GM21723 (cell line): ENCODE measurements at regions not wholly inside any gene's neighbourhood (a gene's known extent, or its start where the extent isn't known, plus 50 kb on each side); places are given as distances from the start of the nearest gene placed in this dataset.
"Not testable (repeated sequence)": the region's sequence is repeated elsewhere in the genome, so short reads cannot be mapped to it uniquely, and the experiment has no call there.

ENCODE experiments used
- ATAC-seq: cut with Tn5 transposase; IDR thresholded peaks from one replicate; pipeline ENCODE4 v1.9.1; 2021; ENCODE audit warnings: mild to moderate bottlenecking, moderate library complexity; ENCODE audit not compliant: unreplicated experiment

DNA sequence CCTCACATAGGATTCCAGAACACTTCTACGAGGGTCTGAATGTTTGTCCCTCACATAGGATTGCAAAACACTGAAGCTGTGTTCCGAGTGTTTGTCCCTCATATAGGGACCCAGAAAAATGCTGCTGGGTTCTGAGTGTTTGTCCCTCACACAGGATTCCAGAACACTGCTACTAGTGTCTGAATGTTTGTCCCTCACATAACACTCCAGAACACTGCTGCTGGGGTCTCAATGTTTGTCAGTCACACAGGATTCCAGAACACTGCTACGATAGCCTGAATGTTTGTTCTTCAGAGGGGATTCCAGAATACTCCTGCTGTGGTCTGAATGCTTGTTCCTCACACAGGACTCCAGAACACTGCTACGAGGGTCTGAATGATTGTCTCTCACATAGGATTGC, 218.7 kb downstream of the FOXD4L6 start:
- no peak for ATAC-seq

DNA sequence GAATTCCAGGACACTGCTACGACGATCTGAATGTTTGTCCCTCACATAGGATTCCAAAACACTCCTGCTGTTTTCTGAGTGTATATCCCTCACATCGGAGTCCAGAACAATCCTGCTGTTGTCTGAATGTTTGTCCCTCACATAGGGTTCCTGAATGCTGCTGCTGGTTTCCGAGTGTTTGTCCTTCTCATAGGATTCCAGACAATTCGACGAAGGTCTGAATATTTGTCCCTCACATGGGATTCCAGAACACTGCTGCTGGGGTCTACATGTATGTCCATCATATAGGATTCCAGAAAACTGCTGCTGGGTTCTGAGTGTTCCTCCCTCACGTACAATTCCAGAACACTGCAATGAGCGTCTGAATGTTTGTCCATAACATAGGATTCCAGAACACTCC, 219.4 kb downstream of the FOXD4L6 start:
- not testable (repeated sequence) for ATAC-seq

DNA sequence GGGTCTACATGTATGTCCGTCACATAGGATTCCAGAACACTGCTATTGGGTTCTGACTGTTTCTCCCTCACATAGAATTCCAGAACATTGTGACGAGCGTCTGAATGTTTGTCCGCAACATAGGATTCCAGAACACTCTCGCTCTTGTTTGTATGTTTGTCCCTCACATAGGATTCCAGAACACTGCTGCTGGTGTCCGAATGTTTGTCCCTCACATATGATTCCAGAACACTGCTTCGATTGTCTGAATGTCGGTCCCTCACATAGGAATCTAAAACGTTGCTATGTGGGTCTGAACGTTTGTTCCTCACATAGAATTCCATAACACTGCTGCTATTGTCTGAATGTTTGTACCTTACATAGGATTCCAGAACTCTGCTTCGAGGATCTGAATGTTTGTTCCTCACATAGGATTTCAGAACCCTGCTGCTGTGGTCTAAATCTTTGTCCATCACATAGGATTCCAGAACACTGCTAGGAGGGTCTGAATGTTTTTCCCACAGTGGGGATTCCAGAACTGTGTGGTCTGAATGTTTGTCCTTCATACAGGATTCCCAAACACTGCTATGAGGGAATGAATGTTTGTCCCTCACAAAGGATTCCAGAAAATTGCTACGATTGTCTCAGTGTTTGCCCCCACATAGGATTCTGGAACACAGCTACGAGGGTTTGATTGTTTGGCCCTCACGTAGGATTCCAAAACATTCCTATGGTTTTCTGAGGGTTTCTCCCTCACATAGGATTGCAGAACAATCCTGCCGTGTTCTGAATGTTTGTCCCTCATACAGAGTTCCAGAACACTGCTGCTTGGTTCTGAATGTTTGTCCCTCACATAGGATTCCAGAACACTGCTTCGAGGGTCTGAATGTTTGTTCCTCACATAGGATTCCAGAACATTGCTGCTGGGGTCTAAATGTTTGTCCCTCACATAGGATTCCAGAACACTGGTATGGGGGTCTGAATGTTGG, 220.5 kb downstream of the FOXD4L6 start:
- no peak for ATAC-seq

DNA sequence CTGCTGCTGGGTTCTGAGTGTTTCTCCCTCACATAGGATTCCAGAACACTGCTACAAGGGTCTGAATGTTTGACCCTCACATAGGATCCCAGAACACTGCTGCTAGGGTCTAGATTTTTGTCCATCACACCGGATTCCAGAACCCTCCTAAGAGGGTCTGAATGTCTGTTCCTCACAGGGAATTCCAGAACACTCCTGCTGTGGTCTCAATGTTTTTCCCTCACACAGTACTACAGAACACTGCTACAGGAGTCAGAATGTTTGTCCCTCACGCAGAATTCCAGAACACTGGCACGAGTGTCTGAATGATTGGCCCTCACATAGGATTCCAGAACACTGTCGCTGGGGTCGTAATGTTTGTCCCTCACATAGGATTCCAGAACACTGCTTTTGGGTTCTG, 221.6 kb downstream of the FOXD4L6 start:
- not testable (repeated sequence) for ATAC-seq

DNA sequence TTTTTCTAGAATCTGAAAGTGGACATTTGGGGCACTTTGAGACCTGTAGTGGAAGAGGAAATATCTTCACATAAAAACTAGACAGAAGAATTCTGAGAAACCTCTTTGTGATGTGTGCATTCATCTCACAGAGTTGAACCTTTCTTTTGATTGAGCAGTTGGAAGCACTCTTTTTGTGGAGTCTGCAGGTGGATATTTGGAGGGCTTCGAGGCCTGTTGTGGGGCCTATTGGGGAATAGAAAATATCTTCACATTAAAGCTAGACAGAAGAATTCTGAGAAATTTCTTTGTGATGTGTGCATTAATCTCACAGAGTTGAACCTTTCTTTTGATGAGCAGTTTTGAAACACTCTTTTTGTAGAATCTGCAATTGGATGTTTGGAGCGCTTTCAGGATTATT, 236.2 kb downstream of the FOXD4L6 start:
- not testable (repeated sequence) for ATAC-seq

DNA sequence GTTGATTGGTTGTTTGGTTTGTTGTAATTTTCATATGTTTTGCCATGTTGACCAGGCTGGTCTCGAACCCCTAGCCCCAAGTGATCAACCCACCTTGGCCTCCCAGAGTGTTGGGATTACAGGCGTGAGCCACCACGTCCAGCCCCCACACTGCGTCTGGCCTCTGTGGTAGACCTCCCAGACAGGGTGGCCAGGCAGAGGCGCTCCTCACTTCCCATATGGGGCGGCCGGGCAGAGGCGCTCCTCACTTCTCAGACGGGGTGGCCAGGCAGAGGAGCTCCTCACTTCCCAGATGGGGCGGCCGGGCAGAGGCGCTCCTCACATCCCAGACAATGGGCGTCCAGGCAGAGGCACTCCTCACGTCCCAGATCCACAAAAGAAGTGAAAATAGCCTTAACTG, 242.6 kb downstream of the FOXD4L6 start:
- not testable (repeated sequence) for ATAC-seq

DNA sequence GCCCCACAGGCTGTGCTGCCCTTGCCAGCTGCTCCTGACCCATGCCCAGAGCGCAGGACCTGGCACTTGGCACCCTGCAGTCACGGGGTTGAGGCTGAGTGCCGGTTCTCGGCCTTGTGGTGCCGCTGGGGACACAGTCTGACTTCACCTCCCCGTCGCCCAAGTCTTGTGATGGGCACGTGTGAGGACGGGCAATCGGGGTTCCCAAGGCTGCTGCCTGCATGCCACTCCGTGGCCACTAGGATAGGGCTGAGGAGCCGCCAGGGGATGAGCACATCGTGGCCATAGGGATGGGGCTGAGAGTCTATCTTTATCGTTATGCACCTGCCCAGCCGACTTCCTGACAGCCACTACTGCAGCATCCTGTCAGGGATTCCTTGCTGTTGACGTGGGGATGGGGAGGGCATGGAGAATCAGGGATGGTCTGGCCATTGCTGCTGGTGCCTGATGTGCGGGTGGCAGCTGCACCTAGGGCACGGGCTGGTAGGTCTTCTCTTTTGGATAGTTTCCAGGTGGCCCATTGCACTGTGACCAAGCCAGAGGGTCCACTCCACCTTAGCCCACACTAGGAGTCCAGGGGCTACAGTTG, 243.5 kb downstream of the FOXD4L6 start:
- not testable (repeated sequence) for ATAC-seq

DNA sequence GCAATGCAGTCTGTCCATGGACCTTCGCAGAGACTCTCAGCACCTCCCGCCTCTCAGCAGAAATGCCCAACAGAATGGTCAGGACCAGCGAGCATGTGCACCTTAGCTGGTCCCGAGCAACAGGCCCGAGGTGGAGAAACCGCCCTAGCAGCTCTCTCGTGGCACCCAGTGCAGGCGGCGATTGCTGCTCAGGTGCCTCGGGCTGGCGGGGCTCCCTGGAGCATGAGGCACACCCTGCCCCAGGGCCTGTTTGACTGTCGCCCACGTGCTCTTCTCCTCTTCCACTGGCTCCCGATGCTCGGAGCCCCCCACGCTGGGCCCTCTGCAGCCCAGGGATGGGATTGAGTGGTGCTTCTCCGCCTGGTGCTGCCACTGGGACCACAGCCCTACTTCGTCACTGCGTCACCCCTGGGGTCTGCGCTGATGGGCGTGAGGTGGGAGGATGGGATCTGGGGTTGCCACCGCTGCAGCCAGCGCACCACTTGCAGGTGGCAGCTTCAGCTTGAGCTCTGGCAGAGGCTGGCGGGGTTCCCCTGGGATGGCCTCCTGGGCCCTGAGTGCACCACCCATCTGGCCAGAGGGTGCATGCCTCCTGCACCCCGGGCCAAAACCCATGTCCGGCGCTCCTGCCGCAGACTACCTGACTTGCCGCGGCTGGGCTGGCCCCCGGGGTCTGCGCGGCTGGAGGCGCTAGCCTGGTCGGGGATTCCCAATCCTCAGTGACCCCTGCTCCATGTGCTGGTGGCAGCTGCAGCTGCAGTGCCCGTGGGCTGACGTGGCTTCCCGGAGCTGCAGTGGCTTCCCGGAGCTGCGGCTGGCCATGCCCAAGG, 244.2 kb downstream of the FOXD4L6 start:
- ATAC-seq, result no peak

DNA sequence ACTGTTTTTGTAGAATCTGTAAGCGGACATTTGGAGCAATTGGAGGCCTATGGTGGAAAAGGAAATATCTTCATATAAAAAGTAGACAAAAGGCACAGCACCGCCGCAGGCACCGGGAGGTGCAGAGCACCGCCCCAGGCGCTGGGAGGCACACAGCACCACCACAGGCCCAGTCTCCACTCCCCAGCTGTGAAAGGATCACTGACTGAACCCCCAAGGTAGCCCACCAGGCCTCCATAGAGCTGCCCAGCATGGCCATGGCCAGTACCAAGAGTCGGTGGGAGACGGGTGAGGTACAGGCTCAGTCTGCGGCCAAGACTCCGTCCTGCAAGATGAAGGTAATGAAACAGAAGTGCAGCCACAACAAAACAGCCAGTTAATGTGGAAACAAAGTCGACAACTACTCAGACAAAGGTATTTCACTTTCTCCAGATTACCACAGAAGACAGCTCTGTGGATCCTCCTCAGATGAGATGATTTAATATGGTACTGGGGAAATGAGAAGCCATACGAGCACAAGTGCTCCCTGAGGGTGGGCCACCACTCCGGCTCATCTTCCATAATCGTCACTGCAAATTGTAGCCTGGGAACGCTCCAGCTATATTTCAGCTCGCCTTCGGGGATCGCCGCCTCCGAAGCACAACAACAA, 244.9 kb downstream of the FOXD4L6 start:
- not testable (repeated sequence) for ATAC-seq

DNA sequence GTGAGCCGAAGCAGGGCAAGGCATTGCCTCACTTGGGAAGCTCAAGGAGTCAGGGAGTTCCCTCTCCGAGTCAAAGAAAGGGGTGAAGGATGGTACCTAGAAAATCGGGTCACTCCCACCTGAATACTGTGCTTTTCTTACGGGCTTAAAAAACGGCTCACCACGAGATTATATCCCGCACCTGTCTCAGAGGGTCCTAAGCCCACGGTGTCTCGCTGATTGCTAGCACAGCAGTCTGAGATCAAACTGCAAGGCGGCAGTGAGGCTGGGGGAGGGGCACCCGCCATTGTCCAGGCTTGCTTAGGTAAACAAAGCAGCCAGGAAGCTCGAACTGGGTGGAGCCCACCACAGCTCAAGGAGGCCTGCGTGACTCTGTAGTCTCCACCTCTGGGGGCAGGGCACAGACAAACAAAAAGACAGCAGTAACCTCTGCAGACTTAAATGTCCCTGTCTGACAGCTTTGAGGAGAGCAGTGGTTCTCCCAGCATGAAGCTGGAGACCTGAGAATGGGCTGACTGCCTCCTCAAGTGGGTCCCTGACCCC, 254.7 kb downstream of the FOXD4L6 start:
- not testable (repeated sequence) for ATAC-seq

DNA sequence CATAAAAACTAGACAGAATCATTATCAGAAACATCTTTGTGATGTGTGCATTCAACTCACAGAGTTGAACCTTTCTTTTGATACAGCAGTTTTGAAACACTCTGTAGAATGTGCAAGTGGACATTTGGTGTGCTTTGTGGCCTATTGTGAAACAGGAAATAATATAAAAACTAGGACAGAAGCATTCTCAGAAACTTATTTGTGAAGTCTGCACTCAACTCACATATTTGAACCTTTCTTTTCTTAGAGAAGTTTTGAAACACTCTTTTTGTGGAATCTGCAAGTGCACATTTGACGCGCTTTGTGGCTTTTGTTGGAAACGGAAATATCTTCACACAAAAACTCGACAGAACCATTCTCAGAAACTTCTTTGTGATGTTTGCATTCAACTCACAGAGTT, 260.0 kb downstream of the FOXD4L6 start:
- not testable (repeated sequence) for ATAC-seq
